ENCODE measurements at regions not wholly inside any gene's neighbourhood (a gene's known extent, or its start where the extent isn't known, plus 50 kb on each side); places are given as distances from the start of the nearest gene placed in this dataset.

GRCh38 chr11:134847083-134847715 is 435.2 kb upstream of the B3GAT1 start:
- TF ChIP-seq CTCF (IDR thresholded peaks at IDR 0.05), result no peak
- no peak for TF ChIP-seq EP300 (IDR thresholded peaks at IDR 0.05)
- no peak for TF ChIP-seq POLR2A (IDR thresholded peaks at IDR 0.05)
